22Rv1 (cell line): ENCODE measurements at regions not wholly inside any gene's neighbourhood (a gene's known extent, or its start where the extent isn't known, plus 50 kb on each side); places are given as distances from the start of the nearest gene placed in this dataset.
A peak's percentile ranks its signal among the peaks of the same experiment; 100 is the strongest.

ENCODE experiments used
- H3K27ac ChIP-seq: fragments of 450-650 bp; 2 replicates; pipeline ENCODE4 v1.5.1; 2017
- CTCF ChIP-seq: fragments of 450-650 bp; IDR thresholded peaks from 2 replicates; pipeline ENCODE4 v1.5.1; 2017; ENCODE audit warnings: mild to moderate bottlenecking
- ZFX ChIP-seq: fragments of 450-650 bp; IDR thresholded peaks from 2 replicates; pipeline ENCODE4 v1.6.1; 2017; ENCODE audit warnings: antibody characterized with exemption, borderline replicate concordance

- H3K27ac ChIP-seq, result no peak overlapping the region
- TF ChIP-seq CTCF, result no peak
- TF ChIP-seq ZFX, result no peak
These were observed 128.4 kb upstream of the NOX3 start for GRCh38 chr6:155584006-155584405.

GRCh38 chr6:155582016-155582991 is 126.7 kb upstream of the NOX3 start:
- TF ChIP-seq ZFX, result no peak
- no peak for TF ChIP-seq CTCF

GRCh38 chr6:155580904-155581303 is 125.3 kb upstream of the NOX3 start:
- TF ChIP-seq ZFX (no peak), CTCF (peak; percentile 12; the same call in 1 of the 2 replicates)
- H3K27ac ChIP-seq, result no peak overlapping the region

More at GRCh38 chr6:155582016-155582991, 126.7 kb upstream of the NOX3 start:
- no peak overlapping the region for H3K27ac ChIP-seq

- H3K27ac ChIP-seq, result no peak overlapping the region
- TF ChIP-seq ZFX (no peak), CTCF (no peak)
These were observed 122.6 kb upstream of the NOX3 start for GRCh38 chr6:155578251-155578650.

- no peak overlapping the region for H3K27ac ChIP-seq
- TF ChIP-seq ZFX (no peak), CTCF (no peak)
These were observed 106.3 kb upstream of the NOX3 start for GRCh38 chr6:155561966-155562364.

GRCh38 chr6:155561257-155561965 is 105.8 kb upstream of the NOX3 start:
- no peak overlapping the region for H3K27ac ChIP-seq
- no peak for TF ChIP-seq CTCF
- no peak for TF ChIP-seq ZFX
